ENCODE measurements at regions not wholly inside any gene's neighbourhood (a gene's known extent, or its start where the extent isn't known, plus 50 kb on each side); places are given as distances from the start of the nearest gene placed in this dataset.
A peak's percentile ranks its signal among the peaks of the same experiment; 100 is the strongest.

DNA sequence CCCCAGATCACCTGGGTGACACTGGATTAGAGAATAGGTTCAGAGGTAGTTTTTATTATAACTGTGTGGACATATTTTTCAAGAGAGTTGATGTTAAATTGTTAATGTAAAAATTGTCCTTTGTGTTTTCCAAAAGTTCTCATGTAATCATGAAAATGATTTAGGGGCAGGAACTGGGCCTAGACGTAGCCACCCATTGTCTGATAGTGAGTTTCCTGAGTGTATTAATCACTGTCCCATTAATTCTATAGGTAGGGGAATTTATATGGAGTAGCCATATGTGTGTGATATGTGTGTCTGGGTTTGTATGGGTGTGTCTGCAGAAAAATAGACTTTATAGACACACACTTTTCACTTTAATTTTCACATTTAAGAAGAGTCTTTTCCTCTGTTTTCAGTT is 144.6 kb upstream of the RAI14 start:
- FAIRE-seq: no peak

DNA sequence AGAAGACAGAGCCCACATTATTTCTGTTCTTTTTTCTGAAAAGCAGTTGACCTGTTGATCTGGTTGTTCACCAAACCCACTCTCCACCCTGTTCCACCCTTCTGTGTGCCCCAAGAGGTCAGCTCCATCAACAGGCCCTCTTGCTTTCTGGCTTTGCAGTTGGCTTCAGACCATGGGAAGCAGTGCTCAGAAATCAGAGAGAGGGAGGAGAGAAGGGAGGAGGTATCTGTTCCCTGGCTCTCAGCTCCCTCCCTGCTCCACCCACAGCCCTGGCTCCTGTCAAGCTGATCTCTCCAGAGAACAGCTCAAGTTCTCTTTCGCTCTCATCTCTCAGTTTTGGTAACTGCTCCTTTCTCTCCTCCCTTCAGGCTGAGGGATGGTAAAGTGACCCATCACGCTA is 144.2 kb upstream of the RAI14 start:
- no peak for FAIRE-seq

DNA sequence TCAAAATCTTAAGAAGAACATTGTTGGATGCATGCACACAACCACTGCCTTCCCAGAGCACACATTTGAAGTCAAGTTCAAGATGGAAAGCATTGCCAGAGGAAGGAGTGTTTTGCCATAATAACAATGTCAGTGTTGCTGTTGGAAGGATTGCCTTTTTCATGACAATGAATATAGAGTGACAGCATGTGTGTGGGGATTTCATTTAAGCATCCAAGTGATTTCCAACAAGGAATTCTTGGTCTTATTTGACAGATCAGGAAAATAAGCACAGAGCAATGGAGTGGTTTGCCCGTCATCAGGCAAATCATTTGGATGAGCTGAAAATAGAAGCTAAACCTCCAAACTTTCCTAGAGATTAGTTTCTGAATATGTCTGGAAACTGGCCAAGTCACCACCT is 140.0 kb upstream of the RAI14 start:
- FAIRE-seq: no peak

DNA sequence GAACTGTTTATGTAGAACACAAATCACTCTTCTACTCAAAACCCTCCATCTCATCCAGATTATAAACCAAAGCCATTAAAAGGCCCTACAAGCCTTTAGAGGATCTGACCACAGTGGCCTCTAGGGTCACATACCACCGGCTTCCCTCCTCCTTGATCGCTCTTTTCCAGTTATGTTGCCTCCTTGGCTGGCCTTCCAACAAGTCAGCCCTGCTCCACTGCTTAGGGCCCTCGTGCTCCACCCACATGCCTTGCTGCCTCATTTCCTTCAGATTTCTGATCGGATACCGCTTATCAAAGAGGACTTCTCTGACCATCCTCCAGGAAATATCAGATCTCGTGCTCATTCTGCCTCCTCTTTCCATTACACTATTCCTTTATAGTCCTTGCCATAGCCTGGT is 139.4 kb upstream of the RAI14 start:
- no peak for FAIRE-seq

DNA sequence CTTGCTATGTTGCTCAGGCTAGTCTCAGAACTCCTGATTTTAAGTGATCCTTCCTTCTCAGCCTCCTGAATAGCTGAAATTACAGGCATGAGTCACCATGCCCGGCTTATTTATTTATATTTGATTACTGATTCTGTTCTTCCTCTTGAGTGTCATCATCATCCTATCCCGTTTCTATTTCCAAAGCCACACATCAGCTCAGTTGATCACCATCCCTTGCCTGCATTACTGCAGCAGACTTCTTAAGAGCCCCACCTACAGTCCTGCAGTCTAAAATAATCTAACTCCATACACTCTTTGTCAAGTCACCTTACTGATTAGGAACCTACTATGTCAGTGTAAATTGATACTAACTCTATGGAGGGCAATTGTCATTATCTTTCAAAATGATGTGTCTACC is 138.9 kb upstream of the RAI14 start:
- no peak for FAIRE-seq

DNA sequence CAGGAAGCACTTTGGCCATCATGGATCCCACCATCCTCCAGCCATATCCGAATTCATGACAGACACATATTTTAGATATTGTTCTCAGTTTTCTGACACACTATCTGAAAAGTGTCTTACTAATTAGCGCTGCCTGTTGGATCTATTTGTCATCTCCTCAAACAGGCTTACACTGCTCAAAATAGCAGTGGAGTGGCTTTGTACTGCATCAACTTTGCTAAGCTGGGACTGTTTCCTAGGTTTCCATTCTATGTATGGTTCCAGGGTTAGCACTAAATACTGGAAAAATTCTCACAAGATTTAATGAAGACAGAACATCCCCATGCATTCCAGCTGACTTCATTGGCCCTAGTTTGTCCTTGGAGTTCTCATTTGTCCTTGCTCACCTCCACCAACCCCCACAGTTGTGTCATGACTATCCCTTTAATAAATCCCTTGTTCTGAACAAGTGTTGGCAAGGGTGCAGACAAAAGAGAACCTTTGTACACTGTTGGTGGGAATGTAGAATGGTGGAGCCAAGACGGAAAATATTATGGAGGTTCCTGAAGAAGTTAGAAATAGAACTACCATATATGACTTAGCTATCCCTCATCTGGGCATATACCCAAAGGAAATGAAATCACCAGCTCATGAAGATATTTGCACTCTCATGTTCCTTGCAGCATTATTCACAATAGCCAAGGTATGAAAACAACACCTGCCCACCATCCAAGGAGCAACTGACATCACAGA is 136.5 kb upstream of the RAI14 start:
- FAIRE-seq: no peak

DNA sequence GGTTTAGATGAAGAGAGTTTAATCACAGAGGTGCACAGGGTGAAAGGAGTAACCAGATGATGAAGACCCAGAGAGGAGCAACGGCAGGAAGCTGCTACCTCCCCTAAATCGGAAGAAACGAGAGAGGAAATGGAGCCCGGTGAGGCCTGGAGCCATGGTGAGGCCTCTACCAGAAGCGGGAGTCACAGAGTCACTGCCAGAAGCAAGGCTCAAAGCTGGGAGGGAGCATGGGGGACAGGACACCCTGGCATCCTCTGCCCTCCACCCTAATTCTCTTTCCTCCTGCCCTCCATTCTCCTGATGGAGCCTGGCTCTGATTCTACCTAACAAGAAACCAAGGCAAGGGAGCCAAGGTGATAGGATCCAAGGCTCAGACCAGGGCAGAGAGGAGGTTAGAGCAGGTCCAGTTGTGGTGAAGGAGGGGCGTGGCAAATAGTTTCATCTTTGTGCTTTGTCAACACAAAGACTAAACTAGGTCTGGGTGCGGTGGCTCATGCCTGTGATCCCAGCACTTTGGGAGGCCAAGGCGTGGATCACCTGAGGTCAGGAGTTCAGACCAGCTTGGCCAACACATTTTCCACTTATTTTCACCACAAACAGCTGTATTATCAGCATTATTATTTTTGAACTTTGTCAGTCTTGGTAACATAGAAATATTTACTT is 134.4 kb upstream of the RAI14 start:
- FAIRE-seq: no peak

DNA sequence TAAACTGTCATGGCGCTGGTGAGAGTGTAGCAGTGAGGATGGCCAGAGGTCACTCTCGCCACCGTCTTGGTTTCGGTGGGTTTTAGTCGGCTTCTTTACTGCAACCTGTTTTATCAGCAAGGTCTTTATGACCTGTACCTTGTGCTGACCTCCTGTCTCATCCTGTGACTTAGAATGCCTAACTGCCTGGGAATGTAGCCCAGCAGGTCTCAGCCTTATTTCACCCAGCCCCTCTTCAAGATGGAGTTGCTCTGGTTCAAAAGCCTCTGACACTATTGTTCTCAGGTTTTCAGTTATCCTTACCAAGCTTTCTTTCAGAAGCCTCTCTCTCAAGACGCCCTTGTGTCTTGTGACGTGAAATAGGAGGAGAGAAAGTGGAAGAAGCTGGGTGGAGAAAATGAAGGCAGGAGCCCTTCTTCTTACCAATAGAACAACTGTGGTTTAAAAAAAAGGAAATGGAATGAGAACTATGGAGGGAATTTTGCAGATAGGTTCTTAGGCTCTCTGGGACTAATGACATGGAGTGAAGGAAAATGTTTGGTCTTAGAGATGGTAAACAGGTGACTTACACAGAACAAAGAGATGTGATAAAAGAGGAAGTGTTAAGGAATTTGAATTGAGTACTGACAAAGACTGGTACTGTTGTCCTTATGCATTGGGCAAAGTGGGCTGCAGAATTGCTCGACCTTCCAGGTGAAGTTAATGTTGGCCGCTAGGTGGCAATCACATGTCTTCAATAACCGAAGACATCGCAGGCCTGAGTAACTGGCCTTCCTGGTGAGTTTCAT is 133.3 kb upstream of the RAI14 start:
- FAIRE-seq: peak; percentile 17

DNA sequence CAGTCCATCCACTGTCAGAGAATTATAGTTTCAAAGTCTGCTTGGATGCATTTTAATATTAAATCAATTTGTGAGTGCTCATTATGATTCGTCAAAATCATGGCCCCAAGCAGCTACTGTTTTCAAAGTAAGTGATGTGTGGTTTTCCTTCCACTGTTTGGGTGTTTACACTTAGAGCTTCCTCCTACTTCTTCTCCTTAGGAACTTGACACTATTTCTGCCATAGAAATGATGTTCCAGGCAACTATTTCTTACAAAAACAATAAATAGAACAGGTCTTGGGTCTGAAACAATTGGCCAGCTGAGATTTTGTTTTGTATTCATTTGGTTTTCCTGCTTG is 132.8 kb upstream of the RAI14 start:
- no peak for FAIRE-seq

DNA sequence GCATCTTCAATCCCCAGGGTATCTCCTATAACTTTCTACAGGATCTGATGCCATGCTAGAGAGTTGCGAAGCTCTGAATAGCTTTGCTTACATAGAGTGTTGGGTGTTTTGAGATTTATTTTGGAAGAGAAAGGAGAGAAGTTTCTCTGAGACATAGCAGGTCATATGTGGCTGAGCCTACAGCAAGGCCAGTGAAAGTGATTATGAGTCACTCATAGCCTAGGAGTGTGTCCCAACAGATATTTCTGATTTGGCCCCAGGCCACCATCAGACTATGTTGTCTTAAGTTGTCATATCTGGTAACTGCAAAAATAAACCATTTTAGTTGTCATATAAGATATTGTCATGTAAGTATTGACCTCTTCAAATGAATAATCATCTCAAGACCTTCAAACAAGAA is 132.0 kb upstream of the RAI14 start:
- no peak for FAIRE-seq

DNA sequence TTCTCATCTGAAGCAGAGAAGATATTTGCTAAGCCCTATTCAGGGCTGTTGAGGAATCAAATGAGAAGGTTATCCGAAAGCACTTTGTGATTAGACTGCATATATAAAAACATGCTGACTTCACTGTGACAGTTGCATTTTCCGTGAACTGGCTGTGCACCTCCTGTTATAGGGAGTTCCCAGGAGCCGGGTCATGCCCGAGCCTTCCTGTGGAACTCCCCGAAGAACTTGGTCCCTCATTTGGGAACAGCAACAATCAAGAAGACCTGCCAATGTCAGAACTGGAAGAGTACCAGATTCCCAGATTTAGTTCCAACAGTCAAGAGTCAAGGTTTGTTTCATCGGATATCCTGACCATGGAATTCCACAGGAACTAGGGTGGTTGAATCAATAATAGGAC is 130.4 kb upstream of the RAI14 start:
- no peak for FAIRE-seq

DNA sequence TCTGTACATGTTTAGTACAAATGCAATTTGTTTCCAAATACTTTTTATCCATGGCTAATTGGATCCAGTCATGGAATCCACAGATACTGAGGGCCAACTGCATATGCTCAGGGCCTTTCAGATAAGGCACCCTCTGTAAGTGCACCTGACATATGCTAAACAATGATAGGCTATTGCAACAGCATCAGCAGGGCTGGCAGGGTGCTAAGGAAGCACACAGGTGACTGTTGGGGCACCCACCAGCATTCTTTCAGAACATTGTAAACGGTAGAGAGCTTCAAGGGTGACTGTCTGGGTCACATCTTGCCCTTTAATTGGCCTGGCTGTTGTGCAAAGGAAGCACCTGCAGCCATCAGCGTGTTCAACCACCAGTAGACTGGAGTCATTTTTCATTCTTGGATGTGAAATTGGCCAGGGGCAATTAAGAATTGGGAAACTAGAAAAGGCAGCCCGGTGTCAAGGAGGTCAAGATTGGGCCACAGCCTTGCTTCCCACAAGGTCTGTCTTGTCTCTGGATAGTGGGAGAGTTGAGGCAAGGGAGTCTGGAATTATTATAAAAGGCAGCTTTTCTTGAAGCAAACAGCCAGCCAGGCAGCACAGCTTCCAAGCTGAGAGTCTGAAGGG is 129.3 kb upstream of the RAI14 start:
- no peak for FAIRE-seq

DNA sequence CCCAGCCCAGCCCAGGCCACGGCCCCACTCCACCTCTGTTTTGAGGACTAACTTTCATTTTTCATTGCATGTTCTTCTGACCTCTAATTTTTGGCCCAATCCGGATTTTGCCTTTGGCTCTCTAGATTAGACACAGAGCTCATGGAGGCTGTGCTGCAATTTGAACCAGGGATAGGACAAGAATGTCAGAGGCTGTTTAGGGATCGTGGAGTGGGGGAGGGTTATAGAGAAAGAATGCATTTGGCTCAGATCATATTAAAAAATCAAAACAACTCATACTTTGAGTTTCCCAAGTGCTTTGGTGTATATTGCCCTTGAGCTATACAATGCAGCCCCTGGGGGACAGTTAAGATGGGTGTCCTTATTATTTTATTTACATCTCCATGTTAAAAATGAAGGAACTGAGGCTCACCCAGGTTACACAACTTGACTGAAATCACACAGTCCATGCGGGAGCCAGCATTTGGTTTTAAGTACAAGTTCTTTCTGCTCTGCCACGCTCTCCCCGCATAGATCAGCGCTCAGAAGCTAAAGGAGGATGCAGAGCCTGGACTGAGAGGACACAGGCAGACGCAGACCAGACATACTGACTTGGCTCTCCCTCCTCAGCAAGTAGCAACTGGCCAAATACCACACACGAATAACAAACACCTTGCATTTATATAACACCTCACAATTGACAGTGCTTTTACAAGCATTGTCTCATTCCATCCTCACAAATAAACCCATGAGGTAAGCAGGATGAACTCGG is 126.4 kb upstream of the RAI14 start:
- no peak for FAIRE-seq

DNA sequence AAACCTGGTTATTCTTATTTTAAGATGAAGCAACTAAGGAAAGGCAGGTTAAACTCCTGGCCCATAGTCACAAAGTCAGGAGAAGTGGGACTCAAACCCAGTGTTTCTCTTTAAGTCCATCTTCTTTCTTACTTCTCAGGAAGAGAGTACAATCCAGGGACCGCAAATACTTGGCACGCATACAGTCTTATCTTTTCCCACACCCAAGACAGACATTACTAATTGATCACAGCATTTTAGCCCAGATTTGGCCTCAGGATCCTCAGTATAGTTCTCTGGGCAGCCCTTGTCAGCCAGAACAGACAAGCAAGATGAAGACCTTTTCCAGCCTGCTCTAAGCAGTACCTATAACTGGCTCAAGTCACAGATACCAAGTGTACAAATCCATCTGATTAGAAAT is 125.5 kb upstream of the RAI14 start:
- FAIRE-seq: no peak

DNA sequence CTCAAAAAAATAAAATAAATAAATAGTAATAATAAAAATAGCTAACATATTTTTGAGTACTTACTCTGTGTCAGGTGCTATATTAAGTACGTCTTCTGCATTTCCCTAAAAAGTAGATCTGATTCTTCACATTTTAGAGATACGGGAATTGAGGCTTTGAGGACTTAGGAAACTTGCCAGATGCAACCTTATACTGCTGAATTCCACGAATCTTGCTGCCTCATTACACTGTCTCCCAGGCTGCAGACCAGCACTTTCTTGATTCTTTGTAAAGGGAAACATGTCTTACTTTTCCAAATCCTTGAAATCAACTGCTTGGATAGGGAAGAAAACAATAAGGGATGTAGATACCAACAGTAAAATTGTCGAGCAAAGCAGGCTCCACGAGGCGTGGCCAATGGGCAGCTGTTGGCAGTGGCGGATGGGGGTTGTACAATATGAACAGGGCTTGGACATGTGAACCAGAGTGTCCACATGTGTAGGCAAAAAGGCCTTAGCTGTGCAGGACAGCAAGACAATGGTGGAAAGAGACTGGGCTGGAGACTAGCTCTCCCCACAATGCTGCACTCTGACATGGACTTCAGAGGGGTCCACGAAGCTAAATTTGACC is 124.3 kb upstream of the RAI14 start:
- FAIRE-seq: no peak

DNA sequence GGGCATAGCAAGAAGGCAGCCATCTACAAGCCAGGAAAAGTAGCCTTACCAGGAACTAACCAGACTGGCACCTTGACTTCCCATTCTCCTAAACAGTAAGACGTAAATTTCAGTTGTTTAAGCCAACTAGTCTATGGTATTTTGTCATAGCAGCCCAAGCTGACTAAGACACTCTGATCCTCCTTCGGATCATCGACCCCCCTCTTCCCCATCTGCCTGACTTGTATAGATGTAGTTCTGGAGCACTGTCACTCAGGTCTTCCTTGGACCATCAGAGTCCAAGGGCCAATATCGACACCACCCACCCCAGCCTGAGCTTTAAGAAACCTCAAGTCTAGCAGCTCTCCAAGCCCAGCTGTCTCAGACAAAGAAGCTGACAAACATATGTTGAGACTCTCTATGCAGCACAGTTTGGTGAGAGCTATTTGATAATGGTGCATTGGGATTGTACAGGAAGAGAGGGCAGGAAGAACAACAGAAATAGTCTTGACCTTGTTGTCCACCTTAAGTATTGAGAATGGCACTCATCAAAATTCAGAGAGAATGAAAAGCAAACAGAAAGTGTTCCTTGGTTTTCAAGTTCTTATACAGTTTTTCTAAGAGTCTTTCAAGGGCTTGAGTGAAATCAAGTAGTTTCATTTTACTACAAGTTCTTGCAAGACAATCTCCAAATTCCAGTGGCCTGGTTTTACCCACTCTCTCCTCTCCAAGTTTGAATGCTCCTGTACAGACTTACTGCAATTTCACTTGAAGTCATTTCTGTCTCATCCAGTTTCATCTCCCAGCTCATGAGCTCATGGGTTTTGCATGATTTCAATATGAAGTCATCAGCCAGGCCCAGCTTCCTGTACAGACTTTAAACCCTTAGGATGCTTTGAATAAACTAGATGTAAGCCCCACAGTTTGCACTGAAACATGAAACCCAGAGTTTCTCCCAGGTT is 122.3 kb upstream of the RAI14 start:
- FAIRE-seq: no peak

DNA sequence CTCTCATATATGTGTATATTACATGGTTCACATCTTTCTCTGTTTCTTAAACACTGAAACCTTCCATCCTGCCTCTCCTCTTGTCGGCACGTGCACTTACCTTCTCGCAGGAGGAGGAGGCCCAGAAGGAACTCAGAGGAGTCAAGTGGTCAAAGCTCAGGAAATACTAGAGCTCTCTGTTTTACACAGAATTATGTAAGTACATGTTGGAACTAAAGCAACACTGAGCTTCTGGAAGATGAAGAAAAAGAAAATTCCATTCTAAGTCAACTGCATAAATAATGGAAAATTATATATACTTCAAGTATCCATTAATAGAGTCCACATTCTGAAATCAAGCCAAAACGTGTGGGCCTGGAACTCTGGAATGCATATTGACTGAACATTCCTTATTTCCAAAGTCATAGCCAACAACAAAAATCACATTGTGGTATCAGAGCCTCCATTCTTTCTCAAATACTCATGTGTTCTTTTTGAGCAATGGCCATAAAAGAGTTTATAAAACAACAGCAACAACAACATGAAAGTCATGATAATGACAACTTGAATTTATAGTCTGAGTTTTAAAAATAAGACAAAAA is 121.5 kb upstream of the RAI14 start:
- no peak for FAIRE-seq

DNA sequence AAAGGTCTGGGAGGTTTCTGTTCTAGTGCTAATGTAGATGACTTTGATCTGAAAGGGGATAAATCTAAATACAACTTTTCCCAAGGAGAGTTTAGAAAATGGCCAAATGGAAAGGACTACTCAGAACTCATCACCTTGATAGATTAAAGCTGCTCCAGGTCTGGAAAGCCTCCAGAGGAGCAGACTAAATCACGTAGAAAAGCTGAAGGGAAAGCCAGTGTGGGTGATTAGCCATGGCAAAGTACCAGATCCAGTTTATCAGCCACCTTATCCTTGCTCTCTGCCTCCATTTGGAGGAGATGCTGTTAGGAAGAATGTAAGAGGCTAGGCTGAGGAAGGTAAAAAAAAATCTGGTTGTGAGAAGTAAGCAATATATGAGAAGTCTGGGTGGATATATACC is 120.7 kb upstream of the RAI14 start:
- no peak for FAIRE-seq

DNA sequence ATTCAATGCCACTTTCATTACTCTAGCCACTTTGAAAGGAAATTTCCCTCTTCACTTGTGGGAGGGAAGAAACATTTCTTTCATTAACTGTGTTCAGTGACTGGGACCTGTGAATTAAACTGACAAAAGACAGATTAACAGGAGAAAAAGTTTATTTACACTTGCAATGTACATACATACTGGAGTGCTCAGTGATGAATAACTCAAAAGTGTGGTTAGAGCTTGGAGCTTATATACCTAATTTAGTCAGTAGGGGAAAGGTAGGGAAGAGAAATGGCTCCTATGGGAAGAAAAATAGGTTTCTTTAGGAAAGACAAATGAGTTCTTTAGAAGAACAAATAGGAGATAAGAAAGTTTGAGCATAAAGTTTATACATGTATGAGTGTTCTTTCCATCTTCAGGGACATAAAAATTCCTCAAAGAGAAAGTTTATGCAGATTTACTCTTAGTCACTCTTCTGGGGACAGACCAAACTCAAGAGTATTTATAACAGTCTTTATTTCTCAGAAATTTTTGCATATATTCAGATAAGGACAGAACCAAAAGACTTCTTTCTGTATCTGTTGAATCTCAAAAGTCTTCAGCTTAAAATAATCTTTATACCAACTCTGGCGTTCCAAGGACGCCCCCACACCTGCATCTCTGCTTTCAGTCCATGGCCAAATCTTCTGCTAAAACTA is 120.0 kb upstream of the RAI14 start:
- FAIRE-seq: no peak

DNA sequence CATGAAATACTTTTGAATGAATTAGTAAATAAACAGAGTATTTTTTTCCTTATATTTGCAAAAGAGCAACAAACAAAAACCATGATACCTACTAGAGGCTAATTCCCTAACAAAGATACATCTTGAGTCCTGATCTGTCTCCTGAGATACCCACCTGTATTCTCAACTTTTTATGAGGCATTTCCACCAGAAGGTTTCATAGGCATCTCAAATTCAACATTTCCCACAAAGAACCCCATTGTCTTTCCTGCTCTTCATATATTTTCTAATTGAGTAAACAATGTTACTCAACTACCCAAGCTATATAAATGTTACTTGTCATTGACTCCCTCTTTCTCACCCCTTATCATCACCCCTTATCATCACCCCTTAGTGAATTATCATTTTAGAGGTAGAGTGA is 119.4 kb upstream of the RAI14 start:
- FAIRE-seq: no peak
